ENCODE measurements at regions not wholly inside any gene's neighbourhood (a gene's known extent, or its start where the extent isn't known, plus 50 kb on each side); places are given as distances from the start of the nearest gene placed in this dataset.
"Not testable (repeated sequence)": the region's sequence is repeated elsewhere in the genome, so short reads cannot be mapped to it uniquely, and the experiment has no call there.

DNA sequence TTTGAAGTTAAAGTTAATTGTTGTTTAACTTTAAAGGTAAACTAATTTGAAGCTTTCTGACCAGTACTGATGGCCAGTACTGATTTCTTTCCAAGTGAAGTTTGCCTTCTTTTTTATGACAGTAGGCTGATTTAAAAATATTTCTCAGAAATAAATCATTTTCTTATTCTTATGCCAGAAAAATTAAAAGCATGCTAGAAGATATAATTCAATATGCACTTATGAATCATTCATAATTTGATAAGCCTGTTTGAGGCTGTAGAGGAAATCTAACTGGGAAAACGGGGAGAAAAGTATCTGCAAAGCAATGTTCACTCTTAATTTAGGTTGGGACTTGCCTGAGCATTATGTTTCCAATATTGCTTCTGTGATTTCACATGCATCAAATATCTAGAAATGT, 1112.0 kb upstream of the INTU start:
- DNase-seq (ENCODE audit: low spot score): no peak

DNA sequence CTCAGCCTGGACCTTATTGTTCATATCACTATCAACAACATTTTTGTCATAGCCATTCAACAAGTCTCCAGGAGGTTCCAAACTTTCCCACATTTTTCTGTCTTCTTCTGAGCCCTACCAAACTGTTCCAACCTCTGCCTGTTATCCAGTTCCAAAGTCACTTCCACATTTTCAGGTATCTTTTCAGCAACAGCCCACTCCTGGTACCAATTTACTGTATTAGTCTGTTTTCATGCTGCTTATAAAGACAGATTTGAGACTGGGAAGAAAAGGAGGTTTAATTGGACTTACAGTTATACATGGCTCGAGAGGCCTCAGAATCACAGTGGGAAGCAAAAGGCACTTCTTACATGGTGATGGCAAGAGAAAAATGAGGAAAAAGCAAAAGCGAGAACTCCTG, 1107.4 kb upstream of the INTU start:
- DNase-seq (ENCODE audit: low spot score): not testable (repeated sequence)

DNA sequence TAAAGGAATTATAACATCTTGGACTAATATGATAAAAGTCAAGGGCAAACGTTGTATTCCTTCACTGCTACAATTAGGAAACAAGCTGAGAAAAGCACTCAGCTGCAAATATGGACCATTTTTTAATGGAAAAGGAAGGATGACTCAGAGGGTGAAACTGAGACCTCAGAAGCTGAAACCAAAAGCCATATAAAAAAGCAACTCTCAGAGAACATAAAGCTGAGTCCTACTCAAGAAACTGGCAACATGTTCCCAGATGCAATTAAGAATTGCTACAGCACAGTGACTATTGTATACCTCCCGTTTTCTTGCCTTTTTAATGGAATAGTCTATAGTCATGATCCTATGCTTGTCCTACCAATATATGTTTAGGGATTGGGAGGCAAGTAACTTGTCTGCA, 1106.4 kb upstream of the INTU start:
- DNase-seq (ENCODE audit: low spot score): no peak

DNA sequence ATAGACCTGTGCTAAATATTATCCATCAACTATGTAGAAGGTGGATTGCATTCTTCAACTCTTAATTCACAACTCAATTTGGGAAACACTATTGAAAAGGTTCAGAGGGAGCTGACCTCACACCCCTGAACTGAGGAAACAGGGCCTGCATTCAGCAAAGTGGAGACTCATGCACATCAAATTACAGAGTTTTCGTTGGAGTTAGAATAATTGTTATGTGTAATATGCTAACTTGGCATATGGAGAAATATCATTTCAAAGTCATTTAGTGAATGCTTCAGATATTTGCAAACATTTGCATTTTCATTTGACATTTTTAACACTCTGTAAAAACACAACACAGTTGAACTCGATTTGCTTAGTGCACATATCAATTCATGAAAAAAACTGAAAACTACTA, 1102.8 kb upstream of the INTU start:
- DNase-seq (ENCODE audit: low spot score): no peak

DNA sequence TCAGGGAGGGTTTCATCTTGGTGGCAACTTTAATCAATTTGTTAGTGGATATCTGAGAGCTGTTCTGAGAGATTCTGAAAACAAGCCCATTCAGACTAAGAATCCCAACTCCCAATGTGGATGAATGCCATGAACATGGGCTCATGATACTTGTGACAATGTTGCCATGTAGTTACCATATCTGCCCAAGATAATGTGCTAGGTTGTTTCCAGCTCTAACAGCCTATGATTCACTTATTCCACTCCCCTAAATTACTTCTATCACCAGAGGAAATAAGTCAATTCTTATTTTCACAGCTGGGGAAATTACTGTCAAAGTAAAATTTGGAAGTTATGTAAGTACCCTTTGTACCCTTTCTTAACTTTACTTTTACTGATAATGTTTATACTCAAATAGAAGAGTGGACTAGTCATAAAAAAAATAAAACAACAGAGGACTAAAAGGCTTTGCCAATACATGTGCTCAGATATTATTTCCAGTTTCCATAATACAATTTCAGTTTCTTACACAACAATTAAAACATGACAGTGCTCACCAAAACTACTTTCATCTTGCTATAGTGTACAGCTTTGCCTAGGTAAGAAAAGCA, 1101.7 kb upstream of the INTU start:
- no peak for DNase-seq (ENCODE audit: low spot score)

DNA sequence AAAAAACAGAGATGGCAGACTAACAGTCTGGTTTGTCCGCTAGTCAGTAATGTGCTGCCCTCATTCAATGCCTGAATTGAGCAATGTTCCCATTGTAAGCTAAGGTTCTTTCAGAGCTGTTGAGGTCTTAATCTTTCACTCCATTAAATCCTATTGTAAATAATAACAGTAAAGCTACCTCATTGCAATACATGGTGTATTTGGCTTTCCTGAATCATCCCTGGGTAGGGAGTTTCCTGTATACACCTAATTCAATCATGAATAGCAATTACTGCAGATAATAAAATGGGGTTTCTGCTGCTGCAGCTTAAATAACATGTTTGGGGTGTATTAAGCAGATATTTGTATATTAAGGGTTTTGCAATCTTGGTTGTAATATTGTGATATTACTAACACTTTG, 1100.2 kb upstream of the INTU start:
- no peak for DNase-seq (ENCODE audit: low spot score)

DNA sequence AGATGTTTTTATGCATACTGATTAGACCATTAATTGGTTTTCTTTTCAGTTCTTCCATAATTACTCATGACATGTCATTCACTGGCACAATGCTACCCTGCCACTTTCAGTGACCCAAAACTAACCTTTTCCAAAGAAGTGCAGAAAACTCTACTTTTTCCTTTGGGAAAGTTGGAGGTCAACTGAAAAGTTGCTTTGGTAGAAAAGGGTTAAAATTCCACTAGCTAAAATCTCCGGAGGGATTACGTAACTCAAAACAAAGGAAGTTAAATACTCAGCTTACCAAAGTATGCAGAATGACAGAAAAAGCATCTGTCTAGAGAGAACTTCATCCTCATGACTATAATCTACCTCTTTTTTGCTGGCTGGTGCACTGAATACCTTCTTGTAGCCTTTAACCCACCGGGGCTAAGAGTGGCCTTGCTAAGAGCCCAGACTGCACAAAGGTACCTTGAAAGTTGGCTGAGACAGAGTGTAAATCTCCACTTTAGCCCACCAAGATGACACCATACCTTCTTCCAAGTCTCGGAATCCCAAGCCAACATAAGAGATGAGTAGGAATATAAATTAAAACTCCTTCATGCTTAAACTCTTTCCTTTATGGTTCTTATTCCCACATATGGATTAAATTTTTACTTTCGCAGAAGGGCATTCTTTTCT, 1099.5 kb upstream of the INTU start:
- DNase-seq (ENCODE audit: low spot score): no peak

DNA sequence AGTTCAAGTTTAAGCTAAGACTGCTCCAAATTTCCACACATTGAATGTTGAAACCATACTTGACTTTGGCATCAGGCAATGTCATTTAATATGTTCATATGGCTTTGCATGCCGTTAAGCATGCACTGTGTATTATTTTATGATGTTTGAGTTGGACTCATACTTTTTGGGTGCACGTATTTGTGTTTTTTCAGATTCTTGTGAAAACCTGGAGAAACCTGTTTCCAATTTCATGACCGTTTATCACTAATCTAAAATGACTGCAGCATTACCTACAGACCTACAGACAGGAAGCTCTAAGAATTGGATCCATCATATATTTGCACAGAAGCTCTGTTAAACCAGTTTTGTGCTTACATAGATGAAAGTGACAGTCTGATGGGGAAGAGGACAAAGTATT, 1093.0 kb upstream of the INTU start:
- DNase-seq (ENCODE audit: low spot score): no peak

DNA sequence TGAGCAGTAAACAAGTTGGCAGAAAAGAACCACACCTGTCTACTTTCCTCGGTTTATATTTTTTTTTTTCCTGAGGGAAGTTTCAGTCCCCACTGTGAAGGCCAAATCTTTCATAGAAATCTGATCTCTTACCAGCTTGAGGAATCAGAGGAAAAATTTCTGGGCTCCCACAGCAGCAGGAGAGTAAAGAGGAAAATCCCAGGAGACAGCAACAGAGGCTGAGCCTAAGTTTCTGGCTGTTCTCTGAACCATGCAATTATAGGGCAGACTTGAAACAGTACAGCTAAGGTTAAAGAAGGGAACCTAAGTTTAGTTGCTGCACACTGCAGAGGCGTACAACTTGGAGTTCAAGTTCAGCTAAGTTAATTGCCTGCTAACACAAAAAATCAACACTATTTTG, 1090.9 kb upstream of the INTU start:
- no peak for DNase-seq (ENCODE audit: low spot score)

DNA sequence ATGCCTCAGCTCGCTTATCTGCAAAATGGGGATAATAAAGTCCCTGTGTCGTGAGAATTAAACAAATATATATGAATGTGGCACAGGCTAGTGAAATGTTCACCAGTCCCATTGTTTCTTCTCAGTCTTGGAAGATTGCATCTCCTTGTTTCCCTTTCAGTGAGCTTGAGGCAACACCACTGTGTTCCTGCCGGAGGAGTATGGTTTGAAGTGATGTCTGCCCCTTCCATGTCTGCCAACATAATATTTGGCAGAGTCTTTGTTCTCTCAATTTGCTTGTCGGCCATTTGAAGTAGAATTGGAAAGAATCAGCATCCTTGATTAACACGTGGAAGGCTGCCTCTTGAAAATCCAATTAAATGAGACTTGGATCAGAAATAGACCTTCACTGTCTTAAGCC, 1088.5 kb upstream of the INTU start:
- DNase-seq (ENCODE audit: low spot score): no peak

DNA sequence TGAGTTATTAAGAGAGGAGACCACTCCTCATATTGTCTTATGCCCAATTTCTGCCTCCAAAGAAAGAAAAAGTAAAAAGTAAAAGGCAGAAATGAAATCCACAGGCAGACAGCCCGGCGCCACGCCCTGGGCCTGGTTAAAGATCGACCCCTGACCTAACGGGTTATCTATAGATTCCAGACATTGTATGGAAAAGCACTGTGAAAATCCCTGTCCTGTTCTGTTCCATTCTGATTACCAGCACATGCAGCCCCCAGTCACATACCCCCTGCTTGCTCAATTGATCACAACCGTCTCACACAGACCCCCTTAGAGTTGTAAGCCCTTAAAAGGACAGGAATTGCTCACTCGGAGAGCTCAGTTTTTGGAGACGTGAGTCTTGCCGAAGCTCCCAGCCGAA, 1086.6 kb upstream of the INTU start:
- DNase-seq (ENCODE audit: low spot score): not testable (repeated sequence)

DNA sequence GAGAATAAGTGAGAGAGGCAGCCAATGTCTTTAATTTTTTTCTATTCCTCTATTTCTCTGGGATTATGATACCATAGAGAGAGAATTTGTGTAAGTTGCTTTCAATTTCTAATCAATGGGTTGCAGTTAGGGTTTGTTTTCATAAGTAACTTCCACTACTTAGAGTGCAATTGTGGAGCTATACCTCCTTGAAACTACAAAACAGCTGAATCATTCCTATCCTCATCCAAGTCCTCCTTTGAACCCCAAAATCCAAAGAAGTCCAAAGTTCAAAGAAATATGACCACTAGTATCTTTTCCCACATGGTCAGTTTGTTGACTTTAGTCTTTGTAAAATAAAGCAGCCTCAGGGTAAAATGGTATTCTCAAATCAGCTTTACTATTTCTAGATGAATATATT, 1085.4 kb upstream of the INTU start:
- DNase-seq (ENCODE audit: low spot score): no peak

DNA sequence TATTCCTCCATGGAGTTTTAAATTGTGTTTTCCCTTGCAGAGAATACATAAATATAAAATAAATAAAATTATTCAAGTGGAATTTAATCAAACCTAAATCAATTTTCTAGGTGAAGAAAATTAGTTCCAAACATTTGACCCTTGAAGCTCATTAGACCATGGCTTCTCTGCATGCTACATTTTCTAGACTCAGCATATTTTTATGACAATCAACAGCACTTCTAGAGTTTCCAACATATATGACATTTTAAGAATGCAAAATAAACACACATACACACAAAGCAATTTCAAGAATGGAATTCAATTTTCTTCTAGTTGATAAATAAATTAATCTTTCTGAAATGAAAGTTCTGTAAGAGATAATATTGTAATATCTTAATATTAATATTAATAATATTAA, 1083.9 kb upstream of the INTU start:
- no peak for DNase-seq (ENCODE audit: low spot score)

DNA sequence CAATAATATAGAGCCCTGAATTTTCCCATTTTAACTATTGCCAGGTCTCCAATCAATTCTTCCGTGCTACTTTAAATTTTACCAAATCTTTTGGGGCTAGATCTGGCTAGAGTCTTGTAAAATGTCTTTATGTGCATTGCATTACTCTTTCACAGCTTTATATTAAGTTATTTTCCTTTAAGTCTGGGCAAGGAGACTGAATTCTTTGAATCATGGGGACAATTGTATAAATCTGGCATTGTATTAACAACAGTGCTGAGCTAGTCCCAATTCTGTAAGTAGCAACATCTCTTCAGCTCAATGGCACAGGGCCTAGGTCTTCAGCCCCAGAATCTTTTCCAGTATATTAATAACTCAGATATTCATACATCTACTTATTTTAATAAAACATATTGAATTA, 1080.4 kb upstream of the INTU start:
- no peak for DNase-seq (ENCODE audit: low spot score)

DNA sequence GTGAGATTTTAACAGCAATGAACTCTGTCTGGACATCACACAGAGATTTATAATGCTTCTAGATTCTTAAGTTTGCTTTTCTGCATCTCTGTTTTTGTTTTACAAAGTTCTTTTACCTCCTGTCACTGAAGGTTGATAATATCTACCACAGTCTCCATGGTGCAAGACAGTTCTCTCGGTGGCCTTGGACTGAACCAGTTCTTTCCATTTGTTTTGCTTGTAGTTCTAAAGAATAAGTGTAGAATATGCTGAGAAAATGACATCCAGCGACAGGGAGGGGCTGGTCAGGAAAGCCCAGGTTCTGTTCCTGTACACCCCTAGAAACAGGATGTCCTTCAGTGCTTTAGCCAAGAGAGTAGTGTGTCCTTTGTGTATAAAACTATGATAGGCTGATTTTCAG, 1079.5 kb upstream of the INTU start:
- no peak for DNase-seq (ENCODE audit: low spot score)

DNA sequence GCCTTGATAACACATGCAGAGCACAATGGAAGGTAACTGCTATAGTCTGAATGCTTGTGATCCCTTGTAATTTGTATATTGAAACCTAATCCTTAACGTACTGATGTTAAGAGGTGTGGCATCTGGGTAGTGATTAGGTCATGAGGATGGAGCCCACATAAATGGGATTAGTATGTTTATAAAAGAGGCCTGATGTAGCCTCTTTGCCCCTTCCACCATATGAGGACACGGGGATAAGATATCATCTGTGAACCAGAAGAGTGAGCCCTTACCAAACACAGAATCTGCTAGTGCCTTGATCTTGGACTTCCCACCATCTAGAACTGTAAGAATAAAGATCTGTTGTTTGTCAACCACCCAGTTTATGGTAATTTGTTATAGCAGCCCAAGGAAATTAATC, 1074.2 kb upstream of the INTU start:
- DNase-seq (ENCODE audit: low spot score): no peak

DNA sequence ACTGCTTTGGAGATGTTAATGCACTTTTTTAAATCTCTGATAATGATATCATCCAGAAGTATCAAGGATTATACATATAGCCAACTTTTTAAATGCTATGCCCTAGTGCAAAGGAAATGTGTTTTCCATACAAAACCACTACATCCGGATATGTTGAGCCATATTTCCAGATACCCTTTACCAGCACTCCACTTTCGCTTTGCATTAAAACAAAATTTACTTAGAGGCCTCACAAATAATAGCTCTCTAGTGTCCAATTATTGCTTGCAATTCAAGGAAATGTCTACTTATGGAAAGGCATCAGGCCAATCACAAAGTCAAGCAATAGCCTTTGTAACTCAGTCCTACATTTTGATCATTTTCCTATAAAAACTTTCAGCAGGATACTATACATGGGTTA, 1072.8 kb upstream of the INTU start:
- DNase-seq (ENCODE audit: low spot score): no peak

DNA sequence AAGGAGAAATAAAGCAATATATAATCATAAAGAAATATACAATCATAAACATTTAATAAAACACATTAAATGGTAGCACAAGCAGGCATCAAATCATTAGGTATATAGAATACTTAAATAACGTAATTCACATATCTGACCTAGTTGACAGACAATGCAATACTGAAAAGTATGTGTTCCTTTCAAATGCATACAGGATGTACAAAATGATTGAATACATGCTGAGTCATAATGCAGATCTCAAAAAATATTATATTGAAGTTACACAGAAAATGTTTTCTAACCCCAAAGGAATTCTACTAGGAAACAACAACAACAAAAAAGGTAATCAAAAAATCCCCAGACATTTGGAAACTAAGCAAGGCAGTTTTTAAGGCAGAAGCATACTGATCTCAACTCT, 1072.0 kb upstream of the INTU start:
- DNase-seq (ENCODE audit: low spot score): no peak

DNA sequence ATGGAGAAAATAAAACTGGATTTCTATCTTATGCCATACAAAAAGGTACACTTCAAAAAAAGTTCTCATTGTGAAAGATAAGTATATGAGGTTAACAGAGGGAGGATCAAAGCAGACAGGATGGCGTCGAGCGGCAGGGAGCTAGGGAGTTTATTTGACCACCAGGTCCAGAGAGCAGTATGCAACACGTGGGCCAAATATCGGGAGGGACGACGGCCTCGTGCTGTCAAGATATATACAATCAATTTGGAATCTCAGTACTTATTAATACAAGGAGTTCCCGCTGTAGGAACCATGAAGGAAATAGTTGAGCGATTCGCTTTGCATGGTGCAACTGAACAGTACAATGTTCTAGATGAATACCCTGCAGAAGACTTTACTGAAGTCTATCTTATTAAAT, 1069.4 kb upstream of the INTU start:
- DNase-seq (ENCODE audit: low spot score): no peak

DNA sequence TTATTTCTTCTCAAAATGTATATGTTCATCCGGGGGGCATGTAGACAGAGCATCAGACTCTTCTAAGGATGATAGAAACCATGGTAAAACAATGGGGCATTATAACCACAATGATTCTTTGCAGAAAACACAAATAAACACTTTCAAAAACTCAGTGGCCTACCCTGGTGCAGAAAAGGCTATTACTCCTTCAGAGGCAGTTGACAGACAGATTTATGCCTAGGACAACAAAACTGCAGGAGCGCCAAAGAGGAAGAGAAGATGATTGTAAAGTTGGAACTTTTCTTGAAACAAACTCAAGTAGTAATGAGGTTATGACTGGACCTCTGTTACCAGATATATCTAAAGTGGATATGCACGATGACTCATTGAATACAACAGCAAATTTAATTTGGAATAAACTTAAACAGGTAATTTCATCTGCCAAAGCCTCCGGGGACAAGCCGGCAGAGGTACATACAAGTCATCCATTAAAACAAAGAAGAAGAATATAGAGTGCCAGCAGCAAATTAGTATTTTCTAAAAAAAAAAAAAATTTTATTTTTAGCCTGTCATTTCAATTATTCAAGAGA, 1068.4 kb upstream of the INTU start:
- no peak for DNase-seq (ENCODE audit: low spot score)

DNA sequence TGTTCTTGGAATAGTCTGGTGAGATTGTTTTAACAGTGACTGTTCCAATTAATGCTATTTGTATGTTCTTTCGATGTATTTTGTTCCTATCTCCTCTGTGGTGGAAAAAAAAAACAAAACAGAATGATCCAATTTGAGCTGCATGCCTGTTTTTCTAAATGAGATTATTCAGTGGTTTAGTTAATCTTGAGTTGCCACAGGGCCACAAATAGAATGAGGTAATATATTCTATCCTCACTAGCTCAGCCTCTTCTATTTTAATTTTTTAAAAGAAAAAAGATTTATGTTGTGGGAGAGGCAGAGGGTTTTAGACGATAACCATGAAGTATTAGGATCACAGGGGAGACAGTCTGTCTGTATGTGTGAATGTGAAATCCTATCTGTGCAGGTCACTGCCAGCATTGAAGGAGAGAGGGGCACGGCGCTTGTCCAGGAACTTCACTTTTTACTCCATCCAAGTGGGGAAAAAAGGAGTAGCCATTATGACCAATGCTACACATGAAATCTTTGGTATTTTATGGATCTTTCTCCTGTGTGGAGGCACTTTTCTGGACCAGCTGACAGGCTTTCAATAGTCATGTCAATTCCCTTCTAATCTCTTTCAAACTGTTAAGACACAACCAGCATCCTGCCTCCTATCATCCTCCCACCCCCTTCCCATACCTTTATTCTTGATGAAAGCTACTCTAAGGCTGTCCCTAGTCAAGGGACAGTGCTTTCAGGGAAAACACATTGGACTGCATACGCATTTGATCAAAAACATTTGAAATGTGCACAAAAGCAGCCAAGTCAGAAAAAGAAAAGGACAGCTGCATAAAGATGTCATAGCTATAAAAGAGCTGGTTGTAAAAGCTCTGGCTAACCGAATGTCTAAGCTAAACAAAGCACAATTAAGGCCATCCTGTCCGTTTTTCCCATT, 1063.8 kb upstream of the INTU start:
- DNase-seq (ENCODE audit: low spot score): no peak

DNA sequence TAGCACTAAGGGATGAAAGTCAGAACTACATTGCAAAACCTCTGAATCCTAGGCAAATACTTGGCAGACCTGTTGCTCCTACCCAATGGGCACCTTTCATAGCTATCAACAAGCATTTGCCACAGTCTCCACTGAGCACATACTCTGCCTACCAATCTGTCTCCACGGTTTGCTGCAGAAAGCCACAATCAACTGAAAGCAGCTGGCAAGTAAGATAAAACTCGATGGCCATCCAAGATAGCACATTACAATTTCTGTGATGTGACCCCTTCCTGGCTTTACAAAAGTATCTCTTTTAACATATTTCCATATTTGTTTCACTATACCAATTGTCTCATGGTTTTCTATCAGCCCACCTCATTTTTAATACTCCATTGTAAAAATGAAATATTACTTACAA, 1060.5 kb upstream of the INTU start:
- no peak for DNase-seq (ENCODE audit: low spot score)

DNA sequence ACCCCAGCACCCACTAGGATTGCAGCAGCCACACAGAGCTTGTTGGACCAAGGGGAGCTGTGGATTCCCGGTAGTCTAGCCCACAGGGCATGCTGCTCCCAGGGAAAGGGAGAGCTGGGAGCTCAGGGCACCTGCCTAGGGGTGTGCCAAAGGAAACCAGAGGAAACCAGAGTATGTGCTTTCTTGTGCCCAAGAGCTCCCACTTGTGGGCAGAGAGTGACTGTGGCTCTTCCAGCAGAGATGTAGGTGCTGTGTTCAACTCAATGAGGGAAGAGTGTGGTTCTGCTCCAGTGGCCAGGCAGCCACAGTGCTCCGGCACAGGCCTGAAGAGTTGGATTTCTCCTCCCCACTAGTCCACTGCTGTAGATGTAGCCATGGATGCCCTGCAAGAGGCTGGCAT, 1050.0 kb upstream of the INTU start:
- DNase-seq (ENCODE audit: low spot score): no peak
